ENCODE measurements at regions not wholly inside any gene's neighbourhood (a gene's known extent, or its start where the extent isn't known, plus 50 kb on each side); places are given as distances from the start of the nearest gene placed in this dataset.

DNA sequence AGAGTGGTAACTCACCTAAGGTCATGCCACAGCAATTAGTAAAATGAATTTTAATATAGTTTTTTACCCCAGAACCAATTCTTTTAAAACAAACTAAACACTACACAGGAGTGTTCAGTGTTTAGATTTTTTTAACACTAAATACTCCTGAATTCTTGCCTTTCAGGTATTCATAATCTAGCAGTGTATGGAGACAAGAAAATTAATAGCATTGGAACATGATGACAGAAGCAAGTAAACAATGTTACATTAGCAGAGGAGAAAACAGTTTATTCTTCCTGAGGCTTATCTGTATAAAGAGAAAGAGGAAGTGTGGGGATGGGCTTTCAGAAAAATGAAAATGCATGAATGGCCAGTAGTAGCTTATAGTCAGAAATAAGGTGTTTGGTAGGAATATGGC lies 222.1 kb upstream of the FAT3 start:
- Histone ChIP-seq H3K9me3 (ENCODE audit: control insufficient read depth, insufficient read depth, low read length) (peaks cover 2% of the 10 kb centered on the region; the same call in 1 of the 2 replicates), H2BK5ac (ENCODE audit: low read depth, low read length, poor library complexity, severe bottlenecking) (no peak overlapping the region), H3K9me1 (ENCODE audit: insufficient read depth, low read length) (no peaks in the 10 kb centered on the region), H3K79me1 (ENCODE audit: low read depth in 1 of 2, low read length in 2 of 2) (no peaks in the 10 kb centered on the region), H2AK9ac (replicated peaks; ENCODE audit: low read depth, low read length, poor library complexity) (no peak overlapping the region), H2BK20ac (ENCODE audit: low read depth, low read length) (no peak overlapping the region), H3K4me1 (ENCODE audit: control insufficient read depth, insufficient read depth, low read length) (no peaks in the 10 kb centered on the region), H3K4ac (ENCODE audit: low read depth, low read length) (no peak overlapping the region), H2AK5ac (ENCODE audit: low read depth, low read length) (no peak overlapping the region), H3K18ac (ENCODE audit: low read depth, low read length) (no peak overlapping the region), H4K91ac (ENCODE audit: insufficient read depth, low read depth, low read length) (no peak overlapping the region), H4K20me1 (ENCODE audit: insufficient read depth, low read length) (no peaks in the 10 kb centered on the region), H2AFZ (replicated peaks; ENCODE audit: low read length, poor library complexity) (no peak overlapping the region), H3K36me3 (ENCODE audit: control insufficient read depth, insufficient read depth, low read length) (no peaks in the 10 kb centered on the region), H3K27ac (ENCODE audit: insufficient read depth, low read length) (no peak overlapping the region), H3K56ac (ENCODE audit: extremely low read depth, insufficient read depth, low read length) (no peak overlapping the region), H4K8ac (ENCODE audit: low read depth in 2 of 2, low read length in 2 of 2) (no peak overlapping the region), H3K4me3 (ENCODE audit: insufficient read depth, low read depth, low read length) (no peak overlapping the region), H4K5ac (ENCODE audit: low read depth, low read length) (no peak overlapping the region), H3K4me2 (ENCODE audit: low read depth, low read length) (no peak overlapping the region), H3K9ac (ENCODE audit: low read depth, low read length) (no peak overlapping the region), H2BK15ac (ENCODE audit: low read depth, low read length) (no peak overlapping the region), H2BK120ac (ENCODE audit: low read depth, low read length) (no peak overlapping the region), H3K14ac (replicated peaks; ENCODE audit: low read depth, low read length) (no peak overlapping the region), H3K27me3 (ENCODE audit: control insufficient read depth, insufficient read depth, low read length) (no peaks in the 10 kb centered on the region), H3K23ac (ENCODE audit: low read depth, low read length) (no peak overlapping the region)
- DNase-seq (no peak), ATAC-seq (ENCODE audit: low read depth) (no peak)
- ChIA-PET CTCF (no interaction called here), POLR2A (ENCODE audit: unreplicated experiment) (no interaction called here)
- intact Hi-C loops (cut with micrococcal nuclease) (no loop called here), dilution Hi-C loops (cut with HindIII; ENCODE audit: low sequenced_read_pairs, unreplicated experiment) (no loop called here), in situ Hi-C loops (cut with MboI; ENCODE audit: low sequenced_read_pairs) (no loop called here)
- TF ChIP-seq, protein P1, sequence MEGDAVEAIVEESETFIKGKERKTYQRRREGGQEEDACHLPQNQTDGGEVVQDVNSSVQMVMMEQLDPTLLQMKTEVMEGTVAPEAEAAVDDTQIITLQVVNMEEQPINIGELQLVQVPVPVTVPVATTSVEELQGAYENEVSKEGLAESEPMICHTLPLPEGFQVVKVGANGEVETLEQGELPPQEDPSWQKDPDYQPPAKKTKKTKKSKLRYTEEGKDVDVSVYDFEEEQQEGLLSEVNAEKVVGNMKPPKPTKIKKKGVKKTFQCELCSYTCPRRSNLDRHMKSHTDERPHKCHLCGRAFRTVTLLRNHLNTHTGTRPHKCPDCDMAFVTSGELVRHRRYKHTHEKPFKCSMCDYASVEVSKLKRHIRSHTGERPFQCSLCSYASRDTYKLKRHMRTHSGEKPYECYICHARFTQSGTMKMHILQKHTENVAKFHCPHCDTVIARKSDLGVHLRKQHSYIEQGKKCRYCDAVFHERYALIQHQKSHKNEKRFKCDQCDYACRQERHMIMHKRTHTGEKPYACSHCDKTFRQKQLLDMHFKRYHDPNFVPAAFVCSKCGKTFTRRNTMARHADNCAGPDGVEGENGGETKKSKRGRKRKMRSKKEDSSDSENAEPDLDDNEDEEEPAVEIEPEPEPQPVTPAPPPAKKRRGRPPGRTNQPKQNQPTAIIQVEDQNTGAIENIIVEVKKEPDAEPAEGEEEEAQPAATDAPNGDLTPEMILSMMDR (conservative IDR thresholded peaks at IDR 0.05; ENCODE audit: low read depth, low read length), result no peak
- TF ChIP-seq RAD21 (IDR thresholded peaks at IDR 0.05; ENCODE audit: low read length) (no peak), NFE2L2 (IDR thresholded peaks at IDR 0.05; ENCODE audit: low read depth, low read length) (no peak), RCOR1 (IDR thresholded peaks at IDR 0.05; ENCODE audit: insufficient replicate concordance, low read length) (no peak), FOS (IDR thresholded peaks at IDR 0.05; ENCODE audit: low read depth, low read length) (no peak)
- BruUV-seq (replicated peaks), result no TSS peak

All from IMR-90 (cell line).